SU-DHL-6 (cell line): ENCODE measurements at regions not wholly inside any gene's neighbourhood (a gene's known extent, or its start where the extent isn't known, plus 50 kb on each side); places are given as distances from the start of the nearest gene placed in this dataset.

Source experiments
- H2AFZ ChIP-seq: fragments of 200-600 bp; sonication (generic); 2 replicates; pipeline ENCODE4 v1.6.1; 2014; ENCODE audit warnings: low read depth, mild to moderate bottlenecking, moderate library complexity, mixed read lengths, antibody characterized with exemption, low read length; ENCODE audit not compliant: severe bottlenecking
- H3F3A ChIP-seq: fragments of 200-600 bp; shearing (Covaris generic); 2 replicates; pipeline ENCODE4 v1.6.0; 2016; ENCODE audit warnings: antibody characterized with exemption, mild to moderate bottlenecking; ENCODE audit not compliant: insufficient read depth
- H3K27ac ChIP-seq: fragments of 200-600 bp; sonication (generic); 2 replicates; pipeline ENCODE4 v1.5.1; 2016; ENCODE audit warnings: low read depth, mild to moderate bottlenecking, low read length, moderate library complexity, mixed read lengths
- H3K27me3 ChIP-seq: fragments of 200-600 bp; sonication (generic), shearing (Covaris generic); 2 replicates; pipeline ENCODE4 v1.6.0; 2014; ENCODE audit warnings: mild to moderate bottlenecking, low read length
- H3K36me3 ChIP-seq: fragments of 200-600 bp; sonication (generic); 2 replicates; pipeline ENCODE4 v1.6.1; 2014; ENCODE audit warnings: mild to moderate bottlenecking, low read length, mixed read lengths
- H3K4me2 ChIP-seq: fragments of 300-600, 200-600 bp; shearing (Covaris generic), sonication (generic); 2 replicates; pipeline ENCODE4 v1.6.0; 2014; ENCODE audit warnings: low read length, low read depth, mild to moderate bottlenecking; ENCODE audit not compliant: poor library complexity, severe bottlenecking
- H3K4me3 ChIP-seq: fragments of 200-600 bp; sonication (generic); 2 replicates; pipeline ENCODE4 v1.5.1; 2014; ENCODE audit warnings: antibody characterized with exemption, low read length, mild to moderate bottlenecking, mixed read lengths; ENCODE audit not compliant: insufficient read depth, poor library complexity, severe bottlenecking
- H3K79me2 ChIP-seq: fragments of 200-600 bp; sonication (generic); 2 replicates; pipeline ENCODE4 v1.6.1; 2014; ENCODE audit warnings: mild to moderate bottlenecking, low read length, moderate library complexity; ENCODE audit not compliant: insufficient read depth
- H3K9ac ChIP-seq: fragments of 200-600 bp; sonication (generic); 2 replicates; pipeline ENCODE4 v1.7.0; 2014; ENCODE audit warnings: mild to moderate bottlenecking, low read length
- H3K9me2 ChIP-seq: fragments of 200-600 bp; sonication (generic); replicated peaks from 2 replicates; pipeline ENCODE4 v1.6.1; 2014; ENCODE audit warnings: low read length; ENCODE audit not compliant: insufficient read depth
- H3K9me3 ChIP-seq: fragments of 200-600 bp; sonication (generic); 2 replicates; pipeline ENCODE4 v1.6.1; 2014; ENCODE audit warnings: low read length, mixed read lengths; ENCODE audit not compliant: insufficient read depth
- H4K20me1 ChIP-seq: fragments of 200-600 bp; sonication (generic); 2 replicates; pipeline ENCODE4 v1.6.1; 2014; ENCODE audit warnings: low read depth, mild to moderate bottlenecking, antibody characterized with exemption, low read length, moderate library complexity, mixed read lengths
- EZH2phosphoT487 ChIP-seq: fragments of 200-600 bp; sonication (generic), shearing (Covaris generic); conservative IDR thresholded peaks from 2 replicates; pipeline ENCODE4 v1.6.1; 2018; ENCODE audit warnings: mild to moderate bottlenecking, antibody characterized with exemption, low read length, moderate library complexity, mixed read lengths
- TF ChIP-seq, protein P1 (sequence below): fragments of 200-600 bp; sonication (generic); IDR thresholded peaks from one replicate; pipeline ENCODE4 v1.5.1; 2017; ENCODE audit warnings: antibody characterized with exemption, mild to moderate bottlenecking, low read length, moderate library complexity; ENCODE audit not compliant: insufficient read depth, poor library complexity, severe bottlenecking

GRCh38 chr21:35400233-35400939 lies 351.3 kb upstream of the RUNX1 start:
- Histone ChIP-seq H3K9me3 (no peaks in the 10 kb centered on the region), H3K9me2 (no peaks in the 10 kb centered on the region), H3K79me2 (no peaks in the 10 kb centered on the region), H3K27ac (no peak overlapping the region), H3F3A (no peaks in the 10 kb centered on the region), H3K9ac (0 out of 2 replicates have a peak overlapping the region, but pooled peaks have one; percentile 20), H3K4me3 (peak overlapping the region; percentile 34), H4K20me1 (no peaks in the 10 kb centered on the region), H3K4me2 (peak overlapping the region; percentile 67), H2AFZ (peak overlapping the region; percentile 64), H3K27me3 (no peaks in the 10 kb centered on the region), H3K36me3 (no peaks in the 10 kb centered on the region)
- TF ChIP-seq, protein P1, sequence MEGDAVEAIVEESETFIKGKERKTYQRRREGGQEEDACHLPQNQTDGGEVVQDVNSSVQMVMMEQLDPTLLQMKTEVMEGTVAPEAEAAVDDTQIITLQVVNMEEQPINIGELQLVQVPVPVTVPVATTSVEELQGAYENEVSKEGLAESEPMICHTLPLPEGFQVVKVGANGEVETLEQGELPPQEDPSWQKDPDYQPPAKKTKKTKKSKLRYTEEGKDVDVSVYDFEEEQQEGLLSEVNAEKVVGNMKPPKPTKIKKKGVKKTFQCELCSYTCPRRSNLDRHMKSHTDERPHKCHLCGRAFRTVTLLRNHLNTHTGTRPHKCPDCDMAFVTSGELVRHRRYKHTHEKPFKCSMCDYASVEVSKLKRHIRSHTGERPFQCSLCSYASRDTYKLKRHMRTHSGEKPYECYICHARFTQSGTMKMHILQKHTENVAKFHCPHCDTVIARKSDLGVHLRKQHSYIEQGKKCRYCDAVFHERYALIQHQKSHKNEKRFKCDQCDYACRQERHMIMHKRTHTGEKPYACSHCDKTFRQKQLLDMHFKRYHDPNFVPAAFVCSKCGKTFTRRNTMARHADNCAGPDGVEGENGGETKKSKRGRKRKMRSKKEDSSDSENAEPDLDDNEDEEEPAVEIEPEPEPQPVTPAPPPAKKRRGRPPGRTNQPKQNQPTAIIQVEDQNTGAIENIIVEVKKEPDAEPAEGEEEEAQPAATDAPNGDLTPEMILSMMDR = peak; percentile 42
- no peak for TF ChIP-seq EZH2phosphoT487

GRCh38 chr21:35399706-35400105 lies 350.6 kb upstream of the RUNX1 start:
- no peak for TF ChIP-seq EZH2phosphoT487
- TF ChIP-seq, protein P1 = no peak
- Histone ChIP-seq H2AFZ (peak overlapping the region; percentile 64), H3K27ac (no peak overlapping the region), H3K36me3 (no peaks in the 10 kb centered on the region), H3K4me2 (peak overlapping the region; percentile 67), H3F3A (no peaks in the 10 kb centered on the region), H3K4me3 (peak overlapping the region; percentile 34), H4K20me1 (no peaks in the 10 kb centered on the region), H3K9me2 (no peaks in the 10 kb centered on the region), H3K27me3 (no peaks in the 10 kb centered on the region), H3K9ac (peak overlapping the region; percentile 20; the same call in 1 of the 2 replicates), H3K9me3 (no peaks in the 10 kb centered on the region), H3K79me2 (no peaks in the 10 kb centered on the region)

DNA sequence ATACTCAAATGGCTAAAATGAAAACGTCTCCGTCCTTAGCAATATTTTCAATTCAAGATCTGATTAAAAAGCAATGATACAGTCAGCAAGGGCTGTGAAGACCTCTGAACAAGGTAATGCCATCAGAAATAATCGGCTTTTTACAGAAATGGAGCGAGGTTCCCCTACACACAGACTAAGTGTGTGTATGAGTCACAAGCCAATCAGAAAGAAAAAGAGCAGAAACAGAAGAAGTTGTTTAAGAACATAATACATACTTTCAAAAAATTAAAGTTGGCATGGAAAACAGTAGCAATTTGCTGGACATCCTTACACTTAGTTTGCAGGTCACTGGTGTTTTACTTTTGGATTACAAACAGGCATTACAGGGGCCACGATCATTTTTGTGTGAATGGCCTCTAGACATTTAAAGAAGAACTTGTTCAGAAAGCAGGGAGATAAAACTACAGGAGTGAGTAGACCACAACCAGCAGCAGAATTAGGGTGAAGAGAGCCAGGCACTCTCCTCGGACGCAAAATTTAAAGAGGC lies 350.0 kb upstream of the RUNX1 start:
- Histone ChIP-seq H2AFZ (no peak overlapping the region), H3K4me2 (peak overlapping the region; percentile 67)

More for the DNA sequence above, 350.0 kb upstream of the RUNX1 start:
- H3F3A ChIP-seq = no peaks in the 10 kb centered on the region
- H3K9ac ChIP-seq = no peak overlapping the region
- no peaks in the 10 kb centered on the region for H3K79me2 ChIP-seq
- H3K36me3 ChIP-seq = no peaks in the 10 kb centered on the region
- no peaks in the 10 kb centered on the region for H4K20me1 ChIP-seq
- no peak overlapping the region for H3K4me3 ChIP-seq
- H3K9me3 ChIP-seq = no peaks in the 10 kb centered on the region
- H3K27ac ChIP-seq = no peak overlapping the region
- no peaks in the 10 kb centered on the region for H3K27me3 ChIP-seq
- no peak for TF ChIP-seq EZH2phosphoT487
- TF ChIP-seq, protein P1 = no peak
- no peaks in the 10 kb centered on the region for H3K9me2 ChIP-seq
